ENCODE measurements at regions not wholly inside any gene's neighbourhood (a gene's known extent, or its start where the extent isn't known, plus 50 kb on each side); places are given as distances from the start of the nearest gene placed in this dataset.

DNA sequence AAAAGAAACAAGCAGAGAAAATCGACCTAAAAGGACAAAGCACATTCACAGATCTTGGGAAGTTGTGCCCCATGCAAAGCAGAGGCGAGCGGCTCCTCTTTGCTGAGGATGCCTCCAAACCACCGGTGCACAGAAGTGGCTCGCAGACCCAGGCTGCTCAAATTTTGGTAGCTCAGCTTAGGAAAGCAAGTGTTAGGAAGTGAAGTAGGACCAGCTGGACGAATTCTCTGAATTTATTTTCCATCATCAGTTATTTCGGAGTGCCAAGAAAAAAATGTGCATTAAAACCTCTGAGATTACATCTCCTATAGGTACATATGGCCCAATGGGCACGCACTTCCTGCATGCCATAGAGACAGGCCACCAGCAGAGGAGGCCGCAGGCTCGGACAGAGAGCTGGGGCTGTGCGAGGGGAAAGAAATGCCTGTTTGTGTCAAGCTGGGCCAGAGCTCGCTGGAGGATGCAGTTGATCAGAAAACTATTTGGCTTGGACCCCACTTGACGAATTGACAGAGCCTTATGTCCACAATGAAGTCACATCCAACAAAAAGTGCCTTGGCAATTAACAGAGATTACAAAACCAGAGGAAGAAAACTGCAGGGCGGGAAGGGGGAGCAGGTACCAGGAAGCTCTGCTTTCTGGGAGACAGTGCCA is 122.3 kb upstream of the LYZL2 start:
- H3K9me3 ChIP-seq (ENCODE audit: low read length), result no peaks in the 10 kb centered on the region
- POLR2A ChIA-PET, result no interaction called here
- CTCF ChIA-PET, result interaction anchor here (0.6 to 6.9 kb wide), 40 partner anchors 8 to 1110 kb away, joined by 3 to 42 read pairs (median 4); partner anchors contain the start of gene ZNF438
- peaks cover 0 to 5% of the 10 kb centered on the region in 2 donors for H3K27me3 Mint-ChIP-seq
- no peak overlapping the region for H3K27ac ChIP-seq (ENCODE audit: low read depth, low read length)
- H3K4me3 Mint-ChIP-seq, result peak overlapping the region in 6 of 7 donors; percentile 26 to 59 (median 47)
- no peaks in the 10 kb centered on the region for H3K36me3 Mint-ChIP-seq
- peaks cover 14% of the 10 kb centered on the region for H3K4me1 ChIP-seq (ENCODE audit: insufficient read depth, low read length)
- no peak overlapping the region for H3K4me3 ChIP-seq (ENCODE audit: low read length)
- DNase-seq, result peak; percentile 47 to 82 (median 63)
- H3K9me3 Mint-ChIP-seq, result no peaks in the 10 kb centered on the region
- peaks cover 48 to 53% (median 48%) of the 10 kb centered on the region in 3 donors for H3K4me1 Mint-ChIP-seq
- no peaks in the 10 kb centered on the region for H3K27me3 ChIP-seq (ENCODE audit: insufficient read depth, low read length, poor library complexity, severe bottlenecking)
- H3K36me3 ChIP-seq (ENCODE audit: insufficient read depth, low read length), result no peaks in the 10 kb centered on the region
- peak overlapping the region in 6 of 8 donors; percentile 49 to 89 (median 77) for H3K27ac Mint-ChIP-seq

DNA sequence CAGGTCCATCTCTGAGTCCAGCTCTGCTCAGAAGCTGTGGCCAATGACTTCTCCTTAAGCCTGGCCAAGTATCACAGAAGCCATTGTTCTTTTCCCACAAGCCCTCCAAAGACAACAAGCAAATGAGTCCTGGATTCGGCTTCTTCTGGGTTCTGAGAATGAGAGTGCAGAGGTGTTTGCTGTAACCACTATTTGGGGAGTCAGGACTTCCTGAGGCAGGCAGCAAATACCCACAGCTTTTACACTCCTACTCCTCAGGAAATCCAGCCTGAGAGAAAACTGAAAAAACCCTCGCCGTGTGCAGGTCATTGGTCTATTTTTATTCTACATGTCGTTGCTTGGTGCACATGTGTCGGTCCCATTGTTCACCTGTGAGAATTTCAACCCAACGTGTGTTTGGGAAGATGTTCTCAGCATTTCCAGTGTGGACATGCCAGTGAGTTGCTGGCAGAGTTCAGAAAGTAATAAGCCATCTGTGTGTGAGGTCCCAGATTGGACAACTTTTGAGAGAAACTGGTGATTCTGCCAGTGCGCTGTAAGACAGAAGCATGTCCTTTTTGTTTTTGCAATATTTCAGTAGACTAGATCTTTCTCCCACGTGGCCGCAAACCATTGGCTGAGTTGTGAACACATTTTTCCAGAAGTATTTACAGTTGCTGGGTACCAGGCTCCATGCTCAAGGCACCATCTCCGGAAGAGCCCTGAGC is 121.6 kb upstream of the LYZL2 start:
- Histone ChIP-seq H3K4me1 (ENCODE audit: insufficient read depth, low read length) (peaks cover 14% of the 10 kb centered on the region), H3K36me3 (ENCODE audit: insufficient read depth, low read length) (no peaks in the 10 kb centered on the region), H3K27me3 (ENCODE audit: insufficient read depth, low read length, poor library complexity, severe bottlenecking) (no peaks in the 10 kb centered on the region), H3K9me3 (ENCODE audit: low read length) (no peaks in the 10 kb centered on the region), H3K4me3 (ENCODE audit: low read length) (no peak overlapping the region), H3K27ac (ENCODE audit: low read depth, low read length) (no peak overlapping the region)
- peaks cover 48 to 57% (median 49%) of the 10 kb centered on the region in 3 donors for H3K4me1 Mint-ChIP-seq
- peaks cover 0 to 5% of the 10 kb centered on the region in 2 donors for H3K27me3 Mint-ChIP-seq
- peak overlapping the region; percentile 42 to 81 (median 68) for H3K27ac Mint-ChIP-seq
- DNase-seq, result no peak
- no peaks in the 10 kb centered on the region for H3K9me3 Mint-ChIP-seq
- POLR2A ChIA-PET, result no interaction called here
- CTCF ChIA-PET, result interaction anchor here (1.0 to 6.9 kb wide), 28 partner anchors 11 to 1110 kb away, joined by 3 to 42 read pairs (median 4); no protein-coding TSS in a partner anchor
- no peaks in the 10 kb centered on the region for H3K36me3 Mint-ChIP-seq
- peak overlapping the region; percentile 8 to 73 (median 52) for H3K4me3 Mint-ChIP-seq

DNA sequence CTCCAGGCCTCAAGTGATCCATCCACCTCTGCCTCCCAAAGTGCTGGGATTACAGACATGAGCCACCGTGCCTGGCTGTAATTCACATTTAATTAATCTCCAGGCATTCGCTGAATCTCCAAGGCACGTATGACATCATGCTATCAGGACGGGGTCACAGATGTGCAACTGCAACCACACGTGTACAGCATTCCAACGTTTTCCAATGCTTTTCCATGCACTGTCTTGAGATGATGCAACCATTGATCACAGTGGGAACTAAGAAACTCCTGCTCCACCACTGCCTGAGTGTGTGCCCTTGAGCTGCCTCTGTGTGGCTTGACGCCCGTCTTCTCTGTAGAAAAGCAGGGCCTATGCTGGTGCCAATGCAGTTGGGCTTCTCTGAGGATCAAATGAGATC is 119.8 kb upstream of the LYZL2 start:
- H3K4me3 Mint-ChIP-seq, result peak overlapping the region in 4 of 7 donors; percentile 25 to 55 (median 33)

GRCh38 chr10:30748152-30748973 is 118.8 kb upstream of the LYZL2 start:
- Mint-ChIP-seq H3K27ac (peak overlapping the region in 6 of 8 donors; percentile 8 to 84 (median 66)), H3K9me3 (no peaks in the 10 kb centered on the region), H3K4me1 (peaks cover 48 to 61% (median 53%) of the 10 kb centered on the region in 3 donors)

More for the DNA sequence above, 119.8 kb upstream of the LYZL2 start:
- ChIA-PET POLR2A (no interaction called here), CTCF (interaction anchor here (1.0 to 6.9 kb wide), 2 partner anchors 35 to 62 kb away, joined by 3 to 42 read pairs; no protein-coding TSS in a partner anchor)
- peaks cover 0 to 5% of the 10 kb centered on the region in 2 donors for H3K27me3 Mint-ChIP-seq
- H3K9me3 Mint-ChIP-seq, result no peaks in the 10 kb centered on the region
- DNase-seq, result no peak
- H3K36me3 Mint-ChIP-seq, result no peaks in the 10 kb centered on the region
- peak overlapping the region; percentile 2 to 70 (median 50) for H3K27ac Mint-ChIP-seq
- no peaks in the 10 kb centered on the region for H3K9me3 ChIP-seq (ENCODE audit: low read length)
- H3K4me3 ChIP-seq (ENCODE audit: low read length), result no peak overlapping the region
- peaks cover 48 to 61% (median 53%) of the 10 kb centered on the region in 3 donors for H3K4me1 Mint-ChIP-seq
- no peaks in the 10 kb centered on the region for H3K27me3 ChIP-seq (ENCODE audit: insufficient read depth, low read length, poor library complexity, severe bottlenecking)
- no peaks in the 10 kb centered on the region for H3K36me3 ChIP-seq (ENCODE audit: insufficient read depth, low read length)
- peaks cover 14% of the 10 kb centered on the region for H3K4me1 ChIP-seq (ENCODE audit: insufficient read depth, low read length)
- H3K27ac ChIP-seq (ENCODE audit: low read depth, low read length), result no peak overlapping the region

DNA sequence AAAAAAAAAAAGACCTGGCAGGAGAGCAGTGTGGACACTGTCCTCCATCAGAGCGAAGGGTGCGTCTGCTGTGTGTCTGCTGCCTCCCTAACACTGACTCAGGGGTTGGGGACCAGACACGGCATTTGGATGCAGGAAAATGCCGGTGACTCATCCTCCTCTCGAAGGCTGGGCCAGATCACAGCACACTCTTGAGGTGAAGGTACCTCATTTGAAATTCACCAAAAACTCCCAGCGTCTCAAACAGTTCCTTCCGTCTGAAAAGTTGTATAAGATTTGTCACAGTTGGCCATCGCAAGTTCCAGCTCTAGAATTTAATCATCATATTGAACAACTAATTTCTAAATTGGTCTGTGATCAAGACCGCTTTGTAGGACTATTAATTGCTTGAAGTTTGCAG is 118.1 kb upstream of the LYZL2 start:
- H3K4me1 ChIP-seq (ENCODE audit: insufficient read depth, low read length), result peaks cover 14% of the 10 kb centered on the region
- ChIA-PET CTCF (interaction anchor here (1.1 to 6.9 kb wide), 3 partner anchors 36 to 1053 kb away, joined by 3 to 42 read pairs (median 5); no protein-coding TSS in a partner anchor), POLR2A (no interaction called here)
- H3K27ac ChIP-seq (ENCODE audit: low read depth, low read length), result no peak overlapping the region
- no peaks in the 10 kb centered on the region for H3K36me3 Mint-ChIP-seq
- H3K4me3 ChIP-seq (ENCODE audit: low read length), result no peak overlapping the region
- peak overlapping the region in 6 of 7 donors; percentile 12 to 58 (median 16) for H3K4me3 Mint-ChIP-seq
- no peaks in the 10 kb centered on the region for H3K36me3 ChIP-seq (ENCODE audit: insufficient read depth, low read length)
- peak overlapping the region in 5 of 8 donors; percentile 3 to 75 (median 20) for H3K27ac Mint-ChIP-seq
- peaks cover 0 to 6% of the 10 kb centered on the region in 2 donors for H3K27me3 Mint-ChIP-seq
- H3K9me3 ChIP-seq (ENCODE audit: low read length), result no peaks in the 10 kb centered on the region
- no peaks in the 10 kb centered on the region for H3K9me3 Mint-ChIP-seq
- peak in 1 of 5 donors; percentile 62 for DNase-seq
- H3K4me1 Mint-ChIP-seq, result peaks cover 48 to 61% (median 53%) of the 10 kb centered on the region in 3 donors
- H3K27me3 ChIP-seq (ENCODE audit: insufficient read depth, low read length, poor library complexity, severe bottlenecking), result no peaks in the 10 kb centered on the region

More at GRCh38 chr10:30748152-30748973, 118.8 kb upstream of the LYZL2 start:
- Mint-ChIP-seq H3K27me3 (peaks cover 0 to 5% of the 10 kb centered on the region in 2 donors), H3K4me3 (peak overlapping the region in 2 of 7 donors; percentile 32 to 33), H3K36me3 (no peaks in the 10 kb centered on the region)
- Histone ChIP-seq H3K4me3 (ENCODE audit: low read length) (no peak overlapping the region), H3K27ac (ENCODE audit: low read depth, low read length) (no peak overlapping the region), H3K36me3 (ENCODE audit: insufficient read depth, low read length) (no peaks in the 10 kb centered on the region), H3K9me3 (ENCODE audit: low read length) (no peaks in the 10 kb centered on the region), H3K4me1 (ENCODE audit: insufficient read depth, low read length) (peaks cover 14% of the 10 kb centered on the region), H3K27me3 (ENCODE audit: insufficient read depth, low read length, poor library complexity, severe bottlenecking) (no peaks in the 10 kb centered on the region)
- ChIA-PET POLR2A (no interaction called here), CTCF (interaction anchor here (1.1 to 6.9 kb wide), 3 partner anchors 36 to 1052 kb away, joined by 3 to 42 read pairs (median 5); no protein-coding TSS in a partner anchor)
- DNase-seq, result no peak

DNA sequence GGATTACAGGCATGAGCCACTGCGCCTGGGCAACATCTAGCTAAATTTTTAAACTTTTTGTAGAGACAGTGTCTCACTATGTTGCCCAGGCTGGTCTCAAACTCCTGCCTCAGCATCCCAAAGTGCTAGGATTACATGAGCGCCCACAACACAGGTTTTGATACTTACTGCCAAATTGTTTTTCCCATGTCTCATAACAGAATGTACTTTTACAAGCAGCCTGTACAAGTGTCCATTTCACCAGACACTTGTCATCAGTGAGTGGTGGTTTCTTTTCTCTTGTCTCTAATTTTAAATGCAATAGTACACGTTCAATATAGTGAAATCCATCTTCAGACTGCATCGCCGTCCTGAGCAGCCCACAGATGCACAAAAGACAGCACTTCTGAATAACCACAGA is 116.4 kb upstream of the LYZL2 start:
- H3K4me1 Mint-ChIP-seq, result peaks cover 36 to 49% (median 41%) of the 10 kb centered on the region in 3 donors
- Histone ChIP-seq H3K4me1 (ENCODE audit: insufficient read depth, low read length) (peaks cover 6% of the 10 kb centered on the region), H3K4me3 (ENCODE audit: low read length) (no peak overlapping the region), H3K9me3 (ENCODE audit: low read length) (no peaks in the 10 kb centered on the region), H3K27me3 (ENCODE audit: insufficient read depth, low read length, poor library complexity, severe bottlenecking) (no peaks in the 10 kb centered on the region), H3K36me3 (ENCODE audit: insufficient read depth, low read length) (no peaks in the 10 kb centered on the region), H3K27ac (ENCODE audit: low read depth, low read length) (no peak overlapping the region)
- ChIA-PET POLR2A (no interaction called here), CTCF (no interaction called here)
- H3K27me3 Mint-ChIP-seq, result peaks cover 0 to 6% of the 10 kb centered on the region in 2 donors
- H3K36me3 Mint-ChIP-seq, result no peaks in the 10 kb centered on the region
- H3K27ac Mint-ChIP-seq, result peak overlapping the region in 2 of 8 donors; percentile 1 to 65
- no peaks in the 10 kb centered on the region for H3K9me3 Mint-ChIP-seq
- DNase-seq, result no peak
- peak overlapping the region in 6 of 7 donors; percentile 19 to 71 (median 66) for H3K4me3 Mint-ChIP-seq

DNA sequence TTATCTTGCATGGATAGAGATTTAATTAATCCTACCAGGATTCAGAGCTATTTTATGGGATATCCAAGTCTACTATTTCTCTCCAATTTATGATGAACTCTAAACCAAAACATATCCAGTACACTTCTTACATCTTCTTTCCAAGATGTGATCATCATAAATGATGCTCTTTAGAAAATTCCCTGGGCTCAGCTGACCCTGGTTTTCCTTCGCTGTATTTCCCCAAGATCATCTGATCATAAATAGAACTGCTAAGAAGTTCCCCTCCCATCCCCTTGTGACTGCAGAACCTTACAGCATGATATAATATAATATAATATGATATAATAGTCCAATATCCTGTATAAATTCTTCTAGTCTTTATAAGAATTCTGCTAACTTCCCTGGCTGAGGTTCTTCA is 114.6 kb upstream of the LYZL2 start:
- Mint-ChIP-seq H3K27me3 (peaks cover 0 to 3% of the 10 kb centered on the region in 2 donors), H3K4me3 (no peak overlapping the region), H3K36me3 (no peaks in the 10 kb centered on the region), H3K9me3 (no peaks in the 10 kb centered on the region), H3K27ac (peak overlapping the region in 1 of 8 donors; percentile 33), H3K4me1 (peaks cover 17 to 31% (median 23%) of the 10 kb centered on the region in 3 donors)
- ChIA-PET CTCF (interaction anchor here (0.7 kb wide), 1 partner anchor 8 kb away, joined by 3 read pairs; no protein-coding TSS in a partner anchor), POLR2A (interaction anchor here (0.5 kb wide), 1 partner anchor 12 kb away, joined by 3 read pairs; no protein-coding TSS in a partner anchor)
- Histone ChIP-seq H3K27me3 (ENCODE audit: insufficient read depth, low read length, poor library complexity, severe bottlenecking) (no peaks in the 10 kb centered on the region), H3K9me3 (ENCODE audit: low read length) (no peaks in the 10 kb centered on the region), H3K27ac (ENCODE audit: low read depth, low read length) (no peak overlapping the region), H3K36me3 (ENCODE audit: insufficient read depth, low read length) (no peaks in the 10 kb centered on the region), H3K4me3 (ENCODE audit: low read length) (no peak overlapping the region), H3K4me1 (ENCODE audit: insufficient read depth, low read length) (no peaks in the 10 kb centered on the region)
- no peak for DNase-seq
